ENCODE measurements at regions not wholly inside any gene's neighbourhood (a gene's known extent, or its start where the extent isn't known, plus 50 kb on each side); places are given as distances from the start of the nearest gene placed in this dataset.

- Histone ChIP-seq H3K4me3 (no peak overlapping the region), H3K27ac (no peak overlapping the region)
- DNase-seq (ENCODE audit: low spot score), result no peak
- TF ChIP-seq, protein P1, sequence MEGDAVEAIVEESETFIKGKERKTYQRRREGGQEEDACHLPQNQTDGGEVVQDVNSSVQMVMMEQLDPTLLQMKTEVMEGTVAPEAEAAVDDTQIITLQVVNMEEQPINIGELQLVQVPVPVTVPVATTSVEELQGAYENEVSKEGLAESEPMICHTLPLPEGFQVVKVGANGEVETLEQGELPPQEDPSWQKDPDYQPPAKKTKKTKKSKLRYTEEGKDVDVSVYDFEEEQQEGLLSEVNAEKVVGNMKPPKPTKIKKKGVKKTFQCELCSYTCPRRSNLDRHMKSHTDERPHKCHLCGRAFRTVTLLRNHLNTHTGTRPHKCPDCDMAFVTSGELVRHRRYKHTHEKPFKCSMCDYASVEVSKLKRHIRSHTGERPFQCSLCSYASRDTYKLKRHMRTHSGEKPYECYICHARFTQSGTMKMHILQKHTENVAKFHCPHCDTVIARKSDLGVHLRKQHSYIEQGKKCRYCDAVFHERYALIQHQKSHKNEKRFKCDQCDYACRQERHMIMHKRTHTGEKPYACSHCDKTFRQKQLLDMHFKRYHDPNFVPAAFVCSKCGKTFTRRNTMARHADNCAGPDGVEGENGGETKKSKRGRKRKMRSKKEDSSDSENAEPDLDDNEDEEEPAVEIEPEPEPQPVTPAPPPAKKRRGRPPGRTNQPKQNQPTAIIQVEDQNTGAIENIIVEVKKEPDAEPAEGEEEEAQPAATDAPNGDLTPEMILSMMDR (IDR thresholded peaks at IDR 0.05), result no peak
These were observed 126.5 kb upstream of the MAN1A1 start for GRCh38 chr6:119476024-119476423.

- Histone ChIP-seq H3K4me3 (no peak overlapping the region), H3K27ac (no peak overlapping the region)
- TF ChIP-seq, protein P1 (IDR thresholded peaks at IDR 0.05), result no peak
- no peak for DNase-seq (ENCODE audit: low spot score)
These were observed 121.5 kb upstream of the MAN1A1 start for GRCh38 chr6:119470893-119471542.

GRCh38 chr6:119467488-119468081, 118.0 kb upstream of the MAN1A1 start:
- Histone ChIP-seq H3K27ac (no peak overlapping the region), H3K4me3 (peak overlapping the region; percentile 28)
- TF ChIP-seq, protein P1 (IDR thresholded peaks at IDR 0.05), result no peak
- no peak for DNase-seq (ENCODE audit: low spot score)

DNA sequence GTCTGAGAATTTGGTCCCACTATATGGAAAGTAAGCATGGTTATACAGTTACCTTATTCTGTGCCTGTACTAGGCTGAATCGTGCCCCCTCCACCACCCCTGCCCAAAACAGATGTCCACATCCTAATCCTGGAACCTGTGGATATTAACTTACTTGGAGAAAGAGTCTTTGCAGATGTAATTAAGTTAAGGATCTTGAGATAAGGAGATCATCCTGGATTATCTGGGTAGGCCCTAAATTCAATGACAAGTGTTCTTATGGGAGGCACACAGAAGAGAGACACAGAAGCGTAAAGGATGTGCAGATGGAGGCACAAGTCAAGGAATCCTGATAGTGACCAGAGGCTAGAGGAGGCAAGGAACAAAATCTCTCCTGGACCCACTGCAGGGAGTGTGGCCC, 116.7 kb upstream of the MAN1A1 start:
- no peak overlapping the region for H3K4me3 ChIP-seq
- TF ChIP-seq, protein P1 (IDR thresholded peaks at IDR 0.05), result no peak
- DNase-seq (ENCODE audit: low spot score), result no peak

GRCh38 chr6:119463081-119463626, 113.6 kb upstream of the MAN1A1 start:
- H3K27ac ChIP-seq, result no peak overlapping the region
- H3K4me3 ChIP-seq, result no peak overlapping the region
- TF ChIP-seq, protein P1 (IDR thresholded peaks at IDR 0.05), result no peak
- no peak for DNase-seq (ENCODE audit: low spot score)

More for the DNA sequence above, 116.7 kb upstream of the MAN1A1 start:
- no peak overlapping the region for H3K27ac ChIP-seq

- TF ChIP-seq, protein P1 (IDR thresholded peaks at IDR 0.05), result no peak
- no peak for DNase-seq (ENCODE audit: low spot score)
- H3K27ac ChIP-seq, result no peak overlapping the region
- no peak overlapping the region for H3K4me3 ChIP-seq
These were observed 111.6 kb upstream of the MAN1A1 start for GRCh38 chr6:119461187-119461586.
